ENCODE measurements at regions not wholly inside any gene's neighbourhood (a gene's known extent, or its start where the extent isn't known, plus 50 kb on each side); places are given as distances from the start of the nearest gene placed in this dataset.

DNA sequence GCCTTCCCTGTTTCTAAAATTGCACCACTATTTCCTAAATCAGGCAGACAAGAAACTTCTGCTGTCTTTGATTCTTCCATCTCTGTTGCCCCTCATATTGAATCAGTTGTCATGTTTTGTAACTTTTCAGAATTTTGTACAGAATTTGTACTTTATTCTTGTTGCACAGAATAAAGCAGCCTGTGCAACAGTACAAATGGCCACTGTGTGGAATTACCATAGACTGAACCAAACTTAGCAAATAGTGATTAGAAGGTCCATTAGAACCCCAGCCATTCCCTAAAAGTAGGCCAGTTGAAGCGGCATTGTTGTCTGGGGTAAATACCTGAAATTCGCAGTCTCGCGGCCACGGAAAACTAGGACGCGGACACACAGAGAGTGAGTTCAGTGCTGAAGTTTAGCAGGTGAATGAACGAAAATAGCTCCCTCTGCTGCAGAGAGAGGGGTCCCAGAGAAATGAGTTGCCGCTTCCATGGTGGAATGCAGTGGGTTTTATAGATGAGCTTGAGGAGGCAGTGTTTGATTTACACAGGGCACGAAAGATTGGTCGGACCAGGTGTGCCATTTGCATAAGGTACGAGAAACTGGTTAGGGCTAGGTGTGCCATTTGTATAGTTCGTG lies 71.8 kb downstream of the C4orf33 start:
- no peak for DNase-seq

DNA sequence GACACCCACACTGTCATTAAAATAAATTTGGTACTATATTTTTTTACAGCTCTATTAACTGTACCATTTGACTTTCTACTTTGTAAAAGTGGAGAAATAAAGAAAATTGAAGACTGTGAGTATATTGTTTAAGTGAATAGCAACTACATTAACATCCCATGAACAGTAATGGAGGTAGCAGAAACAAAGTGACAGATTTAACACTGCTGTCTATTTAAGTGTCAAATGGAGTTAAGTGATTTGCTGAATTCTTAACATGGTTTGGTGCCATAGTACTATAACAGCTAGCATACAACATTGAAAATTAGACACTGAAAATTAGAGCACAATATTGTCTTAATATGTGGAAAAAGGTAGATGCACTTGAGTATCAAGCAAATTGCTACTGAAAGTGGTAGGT lies 76.2 kb downstream of the C4orf33 start:
- DNase-seq = no peak

GRCh38 chr4:129176864-129177263 lies 80.9 kb downstream of the C4orf33 start:
- no peak for DNase-seq

GRCh38 chr4:129179276-129179675 lies 83.3 kb downstream of the C4orf33 start:
- DNase-seq = no peak

DNA sequence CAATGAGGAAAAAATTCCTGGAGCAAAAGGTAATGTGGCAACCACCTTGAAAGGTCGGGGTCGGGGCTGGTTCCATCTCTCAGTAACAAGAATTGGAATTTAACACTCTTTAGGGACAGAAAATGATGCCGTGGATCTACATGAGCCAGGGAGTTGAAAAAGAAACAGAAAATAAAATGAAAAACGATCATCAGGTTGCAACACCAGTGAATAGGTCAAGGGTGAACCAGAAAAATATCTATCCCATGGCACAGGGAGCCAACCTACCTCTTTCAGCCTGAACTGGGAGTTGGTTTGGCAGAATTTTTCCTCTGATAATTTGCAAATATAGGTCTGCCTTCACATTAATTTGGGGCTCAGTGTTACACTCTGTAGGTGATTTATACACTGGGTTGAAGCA lies 93.7 kb downstream of the C4orf33 start:
- no peak for DNase-seq

GRCh38 chr4:129193357-129194100 lies 97.6 kb downstream of the C4orf33 start:
- DNase-seq = no peak

GRCh38 chr4:129208481-129208880 lies 112.5 kb downstream of the C4orf33 start:
- DNase-seq = no peak

DNA sequence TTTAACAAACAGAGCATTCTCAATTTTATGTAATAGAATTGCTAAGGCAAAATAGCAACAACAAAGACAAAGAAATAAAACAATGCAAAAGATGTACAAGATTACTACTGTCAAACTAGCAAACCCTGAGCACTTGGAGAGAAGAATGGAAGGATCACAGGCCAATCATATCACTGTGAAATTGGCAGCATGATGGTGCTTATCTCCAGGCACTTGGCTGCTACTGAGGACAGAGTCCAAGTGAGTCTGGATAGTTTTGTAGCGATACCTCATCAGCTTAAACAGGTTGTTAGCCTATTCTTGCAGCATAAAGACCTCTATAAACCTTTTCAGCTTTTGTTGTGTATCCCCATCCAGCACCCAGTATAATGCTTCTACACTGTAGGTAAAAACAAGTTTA lies 117.7 kb downstream of the C4orf33 start:
- DNase-seq = no peak

DNA sequence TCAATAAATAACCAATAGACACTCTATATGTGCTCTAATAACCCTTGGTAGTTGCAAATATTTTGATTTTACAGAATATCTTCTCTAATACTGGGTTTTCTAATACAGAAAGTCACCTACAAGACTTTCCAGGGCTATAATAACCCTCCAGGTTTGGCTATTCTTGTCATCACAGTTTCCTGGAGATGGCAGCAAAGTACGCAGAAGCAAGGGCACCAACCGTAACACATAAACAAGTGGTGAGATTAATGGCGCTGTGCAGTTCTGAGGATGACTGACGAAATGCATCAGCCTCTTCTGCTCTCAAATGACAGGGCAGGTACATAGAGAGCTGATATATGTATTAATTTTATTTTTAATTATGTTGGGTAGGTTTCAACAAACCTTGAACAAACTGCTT lies 122.4 kb downstream of the C4orf33 start:
- peak; percentile 2 for DNase-seq

- no peak for DNase-seq
These were observed 122.9 kb downstream of the C4orf33 start for GRCh38 chr4:129218897-129219296.

GRCh38 chr4:129220254-129220653 lies 124.3 kb downstream of the C4orf33 start:
- DNase-seq = no peak

- no peak for DNase-seq
These were observed 128.0 kb downstream of the C4orf33 start for GRCh38 chr4:129223945-129224344.

GRCh38 chr4:129230846-129231245 lies 134.9 kb downstream of the C4orf33 start:
- DNase-seq = no peak

DNA sequence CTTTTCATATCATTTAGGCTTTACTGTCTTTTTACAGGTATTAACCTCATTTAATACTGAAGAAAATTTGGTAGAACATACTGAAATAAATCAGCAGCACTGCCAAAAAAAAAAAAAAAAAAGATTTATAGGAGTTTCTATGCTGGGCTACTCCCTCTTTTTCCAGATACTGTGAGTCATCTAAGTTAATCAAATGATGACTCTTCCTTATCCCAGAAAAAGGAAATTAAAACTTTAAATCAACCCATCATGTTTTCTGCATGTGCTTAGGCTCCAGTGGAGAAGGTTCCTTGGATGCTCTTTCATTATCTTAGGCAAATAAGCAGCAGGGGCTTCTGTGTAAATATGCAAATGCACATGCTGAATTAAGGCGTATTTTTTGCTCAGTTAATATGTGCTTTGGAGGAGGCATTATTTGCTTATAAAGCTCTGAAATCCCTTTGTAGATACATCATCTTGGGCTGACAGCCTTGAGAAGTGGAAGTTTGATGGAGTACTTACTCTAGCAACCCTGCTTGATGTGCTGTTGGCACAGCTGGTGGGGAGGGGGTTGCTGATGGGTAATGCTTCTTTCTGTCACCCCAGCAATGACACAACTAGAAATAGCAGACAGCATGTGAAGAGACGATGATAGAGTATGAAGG lies 136.1 kb downstream of the C4orf33 start:
- no peak for DNase-seq

DNA sequence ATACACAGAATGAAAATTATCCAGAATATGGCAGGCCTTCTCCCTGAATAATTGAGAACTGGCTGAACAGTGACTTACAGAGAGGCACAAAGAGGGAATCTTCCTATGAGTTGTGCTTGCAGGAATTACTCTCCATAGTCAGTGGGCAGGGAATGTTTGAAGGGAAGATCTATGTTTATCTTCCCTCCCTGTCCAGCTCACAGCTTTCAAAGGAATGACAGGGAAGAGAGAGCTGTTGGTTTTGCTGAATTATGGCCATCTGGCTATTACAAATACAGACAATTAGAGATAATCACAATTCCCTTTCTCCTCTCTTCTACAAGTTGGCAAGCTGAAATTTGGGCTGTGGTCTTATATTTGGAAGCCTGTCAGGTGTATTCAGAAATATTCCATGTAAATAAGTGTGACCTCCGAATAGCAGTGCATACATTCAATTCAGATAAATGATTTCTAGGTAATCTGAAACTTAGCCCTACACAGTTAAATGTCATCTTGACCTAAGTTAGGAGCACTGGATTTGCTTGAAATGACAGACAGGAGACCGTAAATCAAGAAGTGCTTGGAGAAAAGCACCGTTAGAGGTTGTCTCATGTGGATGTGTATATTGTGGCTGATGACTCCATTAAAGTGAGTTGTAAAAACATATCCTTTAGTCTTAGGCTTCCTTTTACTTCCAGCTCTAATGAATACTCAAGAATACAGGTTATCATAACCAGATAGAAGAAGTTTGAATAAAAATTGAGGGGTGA lies 136.8 kb downstream of the C4orf33 start:
- DNase-seq = no peak

DNA sequence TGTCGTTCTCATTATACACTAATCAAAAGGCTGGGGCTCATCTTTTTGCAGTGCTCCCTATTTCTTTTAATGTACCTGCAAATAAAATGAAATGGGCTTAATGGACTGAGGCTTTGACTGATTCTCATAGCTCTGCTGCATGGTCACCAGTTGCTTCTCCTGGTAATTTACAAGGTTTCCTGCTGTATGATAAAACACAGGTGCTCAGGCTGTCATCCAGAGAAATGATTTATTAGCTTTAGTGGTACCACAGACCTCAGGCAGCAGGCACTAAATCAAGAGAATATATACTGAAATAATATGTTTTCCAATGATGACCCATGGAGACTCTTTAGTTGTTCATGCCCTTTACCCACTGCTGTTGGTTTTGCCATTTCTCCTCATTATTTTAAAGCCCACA lies 137.7 kb downstream of the C4orf33 start:
- no peak for DNase-seq

- DNase-seq = no peak
These were observed 140.4 kb downstream of the C4orf33 start for GRCh38 chr4:129236351-129236750.

DNA sequence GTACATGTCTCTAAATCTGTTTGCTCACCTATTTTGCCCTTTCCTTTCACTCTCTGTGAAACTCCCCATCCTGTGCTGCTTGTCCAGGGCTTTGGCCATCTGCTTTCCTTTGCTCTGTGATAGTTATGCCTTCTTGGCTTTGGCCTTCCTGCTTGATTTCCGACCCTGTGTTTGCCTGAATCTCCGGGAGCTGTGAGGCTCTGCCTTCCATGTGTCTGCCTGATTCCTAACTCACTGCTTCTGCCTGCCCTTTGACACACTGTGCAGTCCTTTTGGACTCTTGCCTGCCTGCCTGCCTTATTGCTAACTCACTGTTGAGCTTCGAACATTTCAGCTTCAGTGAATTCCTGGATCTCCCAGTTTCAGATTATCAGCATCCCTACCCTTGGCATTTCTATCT lies 143.1 kb downstream of the C4orf33 start:
- no peak for DNase-seq

DNA sequence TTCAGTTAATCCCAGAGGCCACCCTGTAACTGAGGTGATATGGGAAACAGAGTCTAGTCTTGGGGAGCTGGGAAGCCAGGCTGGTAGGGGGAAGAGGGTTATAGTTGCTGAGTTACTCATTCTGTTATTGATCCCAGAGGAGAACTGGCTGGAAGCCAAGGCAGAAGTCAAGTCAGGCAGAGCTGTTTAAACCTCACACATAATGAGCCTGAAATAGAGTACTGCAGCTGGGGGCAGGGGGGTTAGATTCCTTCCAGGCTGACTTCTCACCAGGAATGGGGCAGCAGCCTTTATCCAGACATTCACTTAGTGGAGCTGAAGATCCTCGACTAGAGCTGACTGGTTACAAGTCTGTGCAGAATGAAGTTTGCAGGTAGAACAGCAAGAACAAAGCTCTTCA lies 144.9 kb downstream of the C4orf33 start:
- DNase-seq = no peak

DNA sequence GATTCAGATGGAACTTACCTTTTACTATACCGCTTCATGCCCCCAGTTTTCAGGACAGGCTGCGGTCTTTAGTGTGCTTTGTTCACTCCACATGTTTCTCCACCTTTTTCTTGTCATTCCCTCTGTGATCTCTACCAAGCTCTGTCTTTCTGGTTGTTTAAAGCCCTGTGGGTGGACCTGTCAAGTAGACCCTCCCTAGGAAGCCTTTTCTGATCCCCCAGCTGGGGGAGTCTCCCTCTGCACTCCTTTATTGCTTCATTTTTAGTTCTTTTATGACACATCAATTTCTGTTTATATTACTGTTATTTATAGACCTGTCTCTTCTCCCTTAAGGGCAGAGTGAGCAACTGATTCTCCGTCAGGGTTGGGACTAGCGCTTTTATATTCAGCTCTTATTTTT lies 150.2 kb downstream of the C4orf33 start:
- DNase-seq = no peak

GRCh38 chr4:129246910-129247461 lies 151.0 kb downstream of the C4orf33 start:
- no peak for DNase-seq

DNA sequence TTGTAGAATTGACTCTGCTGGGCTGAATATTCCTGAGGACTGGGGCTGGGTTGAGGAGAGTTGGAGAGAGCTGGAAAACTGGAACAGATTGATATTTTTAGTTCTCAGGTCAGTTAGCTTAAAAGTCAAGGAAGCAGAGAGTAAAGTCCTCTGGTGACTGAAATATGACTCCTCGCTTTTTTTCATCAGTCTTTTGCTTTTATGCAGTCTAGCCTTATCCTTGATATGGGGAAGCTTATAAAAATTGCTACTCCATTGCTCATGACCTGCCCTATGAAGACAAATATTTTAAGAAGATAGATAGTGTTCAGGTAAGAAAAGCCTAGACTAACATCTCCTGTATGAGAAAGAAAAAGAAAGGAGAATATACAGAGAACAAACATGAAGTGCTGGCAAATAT lies 152.7 kb downstream of the C4orf33 start:
- DNase-seq = no peak

- DNase-seq = no peak
These were observed 158.2 kb downstream of the C4orf33 start for GRCh38 chr4:129254126-129254525.

All from inflammatory macrophage treated with lipopolysaccharide for 4 hours (primary cell).